NT2/D1 (cell line): ENCODE measurements at regions not wholly inside any gene's neighbourhood (a gene's known extent, or its start where the extent isn't known, plus 50 kb on each side); places are given as distances from the start of the nearest gene placed in this dataset.

Experiments
- DNase-seq: peaks from one replicate; pipeline ENCODE4 v3.0.0-alpha.2; 2011; ENCODE audit warnings: low read depth, low spot score
- H3K27me3 ChIP-seq: 2 replicates; pipeline ENCODE4 v1.6.0; 2011; ENCODE audit warnings: mild to moderate bottlenecking; ENCODE audit not compliant: insufficient read length, insufficient read depth
- H3K36me3 ChIP-seq: 2 replicates; pipeline ENCODE4 v1.6.1; 2011; ENCODE audit warnings: mild to moderate bottlenecking, low read length, mixed read lengths; ENCODE audit not compliant: insufficient read depth, insufficient read length
- H3K4me1 ChIP-seq: 2 replicates; pipeline ENCODE4 v1.5.1; 2011; ENCODE audit not compliant: insufficient read depth, insufficient read length
- H3K4me3 ChIP-seq: 2 replicates; pipeline ENCODE4 v1.5.1; 2011; ENCODE audit warnings: low read depth; ENCODE audit not compliant: insufficient read length
- H3K9ac ChIP-seq: 2 replicates; pipeline ENCODE4 v1.6.0; 2011; ENCODE audit warnings: low read depth; ENCODE audit not compliant: insufficient read length
- H3K9me3 ChIP-seq: 2 replicates; pipeline ENCODE4 v1.5.1; 2011; ENCODE audit warnings: mild to moderate bottlenecking, low read length; ENCODE audit not compliant: insufficient read depth
- SUZ12 ChIP-seq: IDR thresholded peaks from 2 replicates; pipeline ENCODE4 v1.6.1; 2011; ENCODE audit not compliant: insufficient read length, insufficient read depth; ENCODE audit errors: extremely low read depth
- YY1 ChIP-seq: IDR thresholded peaks from 2 replicates; pipeline ENCODE4 v1.6.1; 2011; ENCODE audit not compliant: insufficient read length, insufficient read depth
- ZNF274 ChIP-seq: IDR thresholded peaks from 2 replicates; pipeline ENCODE4 v1.6.1; 2011; ENCODE audit warnings: mild to moderate bottlenecking, low read depth, low read length

- Histone ChIP-seq H3K9ac (no peak overlapping the region), H3K27me3 (no peaks in the 10 kb centered on the region), H3K4me3 (no peak overlapping the region), H3K9me3 (0 out of 2 replicates have a peak, but pooled peaks cover 3% of the 10 kb centered on the region), H3K4me1 (no peaks in the 10 kb centered on the region), H3K36me3 (no peaks in the 10 kb centered on the region)
- TF ChIP-seq YY1 (no peak), SUZ12 (no peak), ZNF274 (no peak)
- no peak for DNase-seq
Measured at GRCh38 chr4:19615086-19615689, 636.5 kb upstream of the SLIT2 start.

GRCh38 chr4:19614171-19614570 is 637.5 kb upstream of the SLIT2 start:
- Histone ChIP-seq H3K9ac (no peak overlapping the region), H3K4me1 (no peaks in the 10 kb centered on the region), H3K4me3 (no peak overlapping the region), H3K36me3 (no peaks in the 10 kb centered on the region), H3K9me3 (0 out of 2 replicates have a peak, but pooled peaks cover 3% of the 10 kb centered on the region), H3K27me3 (no peaks in the 10 kb centered on the region)
- no peak for DNase-seq
- no peak for TF ChIP-seq ZNF274
- no peak for TF ChIP-seq SUZ12
- no peak for TF ChIP-seq YY1

GRCh38 chr4:19596342-19596741 is 655.4 kb upstream of the SLIT2 start:
- H3K4me1 ChIP-seq, result no peaks in the 10 kb centered on the region
- H3K9ac ChIP-seq, result no peak overlapping the region
- no peak for TF ChIP-seq YY1
- TF ChIP-seq SUZ12, result no peak
- TF ChIP-seq ZNF274, result no peak
- H3K36me3 ChIP-seq, result no peaks in the 10 kb centered on the region
- H3K9me3 ChIP-seq, result no peaks in the 10 kb centered on the region
- H3K4me3 ChIP-seq, result no peak overlapping the region
- H3K27me3 ChIP-seq, result no peaks in the 10 kb centered on the region
- no peak for DNase-seq

- H3K4me3 ChIP-seq, result no peak overlapping the region
- no peak for DNase-seq
- no peak for TF ChIP-seq YY1
- TF ChIP-seq SUZ12, result no peak
- no peak for TF ChIP-seq ZNF274
- H3K9ac ChIP-seq, result no peak overlapping the region
- no peaks in the 10 kb centered on the region for H3K9me3 ChIP-seq
- no peaks in the 10 kb centered on the region for H3K36me3 ChIP-seq
- H3K4me1 ChIP-seq, result no peaks in the 10 kb centered on the region
- H3K27me3 ChIP-seq, result no peaks in the 10 kb centered on the region
Measured at GRCh38 chr4:19592391-19592790, 659.3 kb upstream of the SLIT2 start.

GRCh38 chr4:19583827-19584569 is 667.7 kb upstream of the SLIT2 start:
- Histone ChIP-seq H3K4me1 (no peaks in the 10 kb centered on the region), H3K9me3 (no peaks in the 10 kb centered on the region), H3K27me3 (no peaks in the 10 kb centered on the region), H3K9ac (no peak overlapping the region), H3K4me3 (no peak overlapping the region), H3K36me3 (no peaks in the 10 kb centered on the region)
- DNase-seq, result no peak
- TF ChIP-seq YY1 (no peak), ZNF274 (no peak), SUZ12 (no peak)

GRCh38 chr4:19580095-19580494 is 671.6 kb upstream of the SLIT2 start:
- H3K4me3 ChIP-seq, result no peak overlapping the region
- DNase-seq, result no peak
- TF ChIP-seq YY1, result no peak
- no peak for TF ChIP-seq ZNF274
- no peak for TF ChIP-seq SUZ12

GRCh38 chr4:19579608-19580007 is 672.1 kb upstream of the SLIT2 start:
- Histone ChIP-seq H3K9me3 (no peaks in the 10 kb centered on the region), H3K27me3 (no peaks in the 10 kb centered on the region), H3K9ac (no peak overlapping the region), H3K4me3 (no peak overlapping the region), H3K4me1 (no peaks in the 10 kb centered on the region), H3K36me3 (no peaks in the 10 kb centered on the region)
- no peak for DNase-seq
- TF ChIP-seq ZNF274 (no peak), YY1 (no peak), SUZ12 (no peak)

More at GRCh38 chr4:19580095-19580494, 671.6 kb upstream of the SLIT2 start:
- Histone ChIP-seq H3K27me3 (no peaks in the 10 kb centered on the region), H3K36me3 (no peaks in the 10 kb centered on the region), H3K4me1 (no peaks in the 10 kb centered on the region), H3K9ac (no peak overlapping the region), H3K9me3 (no peaks in the 10 kb centered on the region)
